Ascending aorta (tissue), 2 donors: ENCODE measurements at regions not wholly inside any gene's neighbourhood (a gene's known extent, or its start where the extent isn't known, plus 50 kb on each side); places are given as distances from the start of the nearest gene placed in this dataset.

Experiments used
- DNase-seq, 2 donors: peaks; one replicate each; pipeline ENCODE4 v3.0.0-alpha.2; 2019; ENCODE audit warnings: low spot score in 2 of 2
- H3K27ac ChIP-seq, 2 donors: fragments of 200-600 bp; sonication (generic); one replicate each; pipeline ENCODE4 v1.5.1; 2016 to 2017; ENCODE audit warnings: mild to moderate bottlenecking in 1 of 2
- H3K27me3 ChIP-seq: fragments of 200-600 bp; sonication (generic); one replicate; pipeline ENCODE4 v1.5.1; 2017
- H3K36me3 ChIP-seq, 2 donors: fragments of 200-600 bp; sonication (generic); one replicate each; pipeline ENCODE4 v1.5.1; 2016
- H3K4me1 ChIP-seq, 2 donors: fragments of 200-600 bp; sonication (generic); one replicate each; pipeline ENCODE4 v1.5.1; 2016 to 2017; ENCODE audit warnings: mild to moderate bottlenecking in 1 of 2
- H3K4me3 ChIP-seq, 2 donors: fragments of 200-600 bp; sonication (generic); one replicate each; pipeline ENCODE4 v1.5.1; 2016 to 2017; ENCODE audit warnings: mild to moderate bottlenecking in 1 of 2
- H3K9me3 ChIP-seq, 2 donors: fragments of 200-600 bp; sonication (generic); one replicate each; pipeline ENCODE4 v1.5.1; 2016
- CTCF ChIP-seq, 3 experiments: fragments of 200-600 bp in 2 of 3; fragments of 450-650 bp in 1 of 3; sonication (generic) in 2 of 3; IDR thresholded peaks; one replicate each; pipeline ENCODE4 v1.5.1; 2016 to 2019; ENCODE audit warnings: antibody characterized with exemption in 3 of 3, mild to moderate bottlenecking in 1 of 3, moderate library complexity in 1 of 3
- intact Hi-C: fragments of 100-400 bp; cut with DNase I; formaldehyde crosslinking; loops from one replicate; pipeline ENCODE4 v1.15.1; 2023

GRCh38 chr10:78648256-78648860, 420.4 kb upstream of the ZMIZ1 start:
- Histone ChIP-seq H3K4me1 (no peaks in the 10 kb centered on the region), H3K27me3 (no peaks in the 10 kb centered on the region), H3K9me3 (no peaks in the 10 kb centered on the region), H3K4me3 (no peak overlapping the region), H3K27ac (no peak overlapping the region), H3K36me3 (no peaks in the 10 kb centered on the region)
- no peak for DNase-seq
- intact Hi-C loops: no loop called here
- no peak for TF ChIP-seq CTCF (IDR thresholded peaks at IDR 0.05)

DNA sequence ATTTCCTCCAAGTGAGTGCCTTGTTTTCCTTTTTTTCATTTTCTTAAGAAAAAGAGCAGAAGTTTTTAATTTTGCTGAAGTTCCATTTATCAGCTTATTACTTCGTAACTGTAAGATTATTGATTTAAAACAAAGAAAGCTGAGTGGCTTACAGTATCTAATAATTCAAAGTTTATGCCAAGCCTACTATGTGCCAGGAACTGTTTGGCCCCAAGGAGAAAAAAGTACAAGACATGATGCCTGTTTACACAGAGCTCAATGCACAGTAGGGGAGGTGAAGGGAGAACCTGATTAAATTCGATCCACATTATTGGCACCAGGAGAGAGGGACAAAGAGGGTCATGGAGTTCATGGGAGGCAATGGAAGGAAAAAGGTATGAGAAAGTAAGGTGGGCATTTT, 419.3 kb upstream of the ZMIZ1 start:
- TF ChIP-seq CTCF (IDR thresholded peaks at IDR 0.05): no peak
- intact Hi-C loops: no loop called here
- no peaks in the 10 kb centered on the region for H3K36me3 ChIP-seq

DNA sequence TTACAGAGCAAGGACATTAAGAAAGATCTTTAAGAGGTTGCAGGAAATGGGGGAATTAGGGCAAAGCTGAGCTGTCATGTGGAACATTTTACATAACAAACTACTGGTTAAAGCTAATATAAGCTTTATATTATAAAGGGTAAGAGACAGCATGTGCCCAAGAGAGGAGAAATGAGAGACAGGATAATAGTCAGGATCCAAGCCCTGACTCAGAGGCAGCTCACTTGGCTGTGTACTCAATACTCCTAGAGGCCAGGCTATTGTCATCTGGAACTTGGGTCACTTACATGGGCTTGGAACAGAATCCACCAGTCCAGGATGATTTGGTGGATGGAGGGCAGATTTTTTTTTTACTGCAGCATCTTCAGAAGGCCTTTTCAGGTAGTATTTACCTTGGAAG, 418.6 kb upstream of the ZMIZ1 start:
- H3K9me3 ChIP-seq: no peaks in the 10 kb centered on the region
- no peaks in the 10 kb centered on the region for H3K36me3 ChIP-seq
- H3K27ac ChIP-seq: no peak overlapping the region
- H3K27me3 ChIP-seq: no peaks in the 10 kb centered on the region
- TF ChIP-seq CTCF (IDR thresholded peaks at IDR 0.05): no peak
- no peak for DNase-seq
- H3K4me1 ChIP-seq: no peaks in the 10 kb centered on the region
- intact Hi-C loops: no loop called here
- H3K4me3 ChIP-seq: no peak overlapping the region

More for the DNA sequence above, 419.3 kb upstream of the ZMIZ1 start:
- H3K27ac ChIP-seq: no peak overlapping the region
- no peaks in the 10 kb centered on the region for H3K9me3 ChIP-seq
- no peaks in the 10 kb centered on the region for H3K4me1 ChIP-seq
- no peaks in the 10 kb centered on the region for H3K27me3 ChIP-seq
- H3K4me3 ChIP-seq: no peak overlapping the region
- DNase-seq: no peak

DNA sequence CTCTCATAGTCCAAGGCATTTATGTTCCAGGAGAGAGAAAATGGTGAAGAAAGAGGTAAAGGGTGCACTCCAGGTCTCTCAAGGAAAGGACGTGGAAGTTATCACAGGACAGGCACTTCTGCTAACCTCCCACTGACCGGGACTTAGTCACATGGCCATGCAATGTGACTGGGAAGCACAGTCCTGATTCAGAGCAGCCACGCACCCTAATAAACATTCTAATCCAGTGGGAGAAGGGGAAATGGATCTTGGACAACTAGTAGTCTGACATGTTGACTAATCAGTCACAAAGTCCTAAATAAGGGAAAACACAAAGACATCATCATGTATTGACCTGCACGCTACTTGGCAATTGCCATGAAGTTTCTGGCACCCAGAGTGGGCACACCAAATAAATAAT, 417.5 kb upstream of the ZMIZ1 start:
- DNase-seq: no peak
- Histone ChIP-seq H3K27me3 (no peaks in the 10 kb centered on the region), H3K27ac (no peak overlapping the region), H3K9me3 (no peaks in the 10 kb centered on the region), H3K36me3 (no peaks in the 10 kb centered on the region), H3K4me1 (no peaks in the 10 kb centered on the region), H3K4me3 (no peak overlapping the region)
- no peak for TF ChIP-seq CTCF (IDR thresholded peaks at IDR 0.05)
- intact Hi-C loops: no loop called here

GRCh38 chr10:78653555-78653954, 415.2 kb upstream of the ZMIZ1 start:
- intact Hi-C loops: no loop called here

More at GRCh38 chr10:78653555-78653954, 415.2 kb upstream of the ZMIZ1 start:
- no peak for DNase-seq
- H3K27me3 ChIP-seq: no peaks in the 10 kb centered on the region
- no peaks in the 10 kb centered on the region for H3K9me3 ChIP-seq
- H3K4me3 ChIP-seq: no peak overlapping the region
- no peaks in the 10 kb centered on the region for H3K4me1 ChIP-seq
- H3K36me3 ChIP-seq: no peaks in the 10 kb centered on the region
- TF ChIP-seq CTCF (IDR thresholded peaks at IDR 0.05): no peak
- H3K27ac ChIP-seq: no peak overlapping the region
